Fibroblast of peridontal ligament (primary cell): ENCODE measurements at regions not wholly inside any gene's neighbourhood (a gene's known extent, or its start where the extent isn't known, plus 50 kb on each side); places are given as distances from the start of the nearest gene placed in this dataset.
"Not testable (repeated sequence)": the region's sequence is repeated elsewhere in the genome, so short reads cannot be mapped to it uniquely, and the experiment has no call there.

Source experiments
- DNase-seq: peaks from one replicate; pipeline ENCODE4 v3.0.0-alpha.2; 2010; ENCODE audit errors: extremely low read depth

DNA sequence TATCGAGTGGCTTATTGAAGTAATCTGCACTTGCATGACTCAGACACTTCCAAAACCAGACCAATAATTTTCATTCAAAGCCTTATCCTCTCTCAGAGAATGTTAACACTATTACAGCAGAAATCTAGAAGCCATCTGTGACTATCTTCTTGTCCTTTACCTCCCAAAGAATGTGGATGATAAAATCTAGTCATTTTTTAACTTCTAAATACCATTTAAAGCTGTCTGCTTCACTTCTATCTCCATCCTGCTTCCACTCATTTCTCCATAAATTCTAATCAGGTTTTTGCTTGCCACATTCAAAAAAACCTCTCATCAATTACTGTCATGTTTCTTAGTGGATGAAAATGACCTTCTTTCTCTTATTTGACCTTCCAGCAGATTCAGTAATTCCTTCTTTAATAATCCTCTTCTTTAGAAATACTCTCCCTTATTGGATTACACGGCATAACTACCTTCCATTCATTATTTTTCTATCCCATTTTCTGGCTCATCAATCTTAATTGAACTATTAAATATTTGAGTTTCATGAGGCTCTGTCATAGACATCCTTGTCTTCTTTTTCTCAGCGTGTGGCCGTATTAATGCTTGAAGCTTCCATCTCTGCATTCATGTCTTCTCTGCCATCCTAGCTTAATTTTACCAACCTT lies 1999.4 kb downstream of the MRPL39 start:
- no peak for DNase-seq

DNA sequence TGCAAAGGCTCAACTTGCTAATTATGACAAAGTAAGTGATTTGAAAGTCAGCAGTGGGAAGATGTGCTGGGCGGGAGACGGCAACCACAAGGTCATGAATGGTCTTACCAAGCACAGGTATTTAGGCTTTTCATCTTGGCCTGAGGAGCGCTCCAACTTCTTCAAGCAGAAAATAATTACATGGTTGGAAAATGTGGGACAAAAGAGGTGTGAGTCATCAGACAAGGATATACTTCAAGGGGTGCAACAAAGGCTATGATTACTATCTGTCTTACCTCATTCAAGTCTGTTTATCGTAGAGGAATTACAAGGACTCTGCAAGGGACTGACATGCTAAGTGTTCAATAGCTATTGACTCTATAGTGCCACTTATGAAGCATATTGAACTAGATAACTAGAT lies 2005.7 kb downstream of the MRPL39 start:
- no peak for DNase-seq

DNA sequence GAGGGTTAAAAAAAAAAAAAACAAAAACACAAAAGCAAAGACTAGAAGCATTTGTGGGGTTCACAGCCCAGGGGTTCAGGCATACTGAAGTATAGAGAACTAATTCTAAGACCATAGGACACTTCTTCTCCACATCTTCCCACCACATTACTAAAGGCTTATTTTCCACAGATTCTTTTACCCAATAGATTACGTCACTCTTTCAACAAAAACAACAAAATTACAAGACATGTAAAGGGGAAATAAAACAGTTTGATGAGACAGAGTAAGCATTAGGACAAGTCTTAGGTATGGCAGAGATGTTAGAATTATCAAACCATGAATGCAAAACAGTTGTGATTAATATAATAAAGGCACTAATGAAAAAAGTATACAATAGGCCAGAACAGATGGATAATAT lies 2013.7 kb downstream of the MRPL39 start:
- no peak for DNase-seq

DNA sequence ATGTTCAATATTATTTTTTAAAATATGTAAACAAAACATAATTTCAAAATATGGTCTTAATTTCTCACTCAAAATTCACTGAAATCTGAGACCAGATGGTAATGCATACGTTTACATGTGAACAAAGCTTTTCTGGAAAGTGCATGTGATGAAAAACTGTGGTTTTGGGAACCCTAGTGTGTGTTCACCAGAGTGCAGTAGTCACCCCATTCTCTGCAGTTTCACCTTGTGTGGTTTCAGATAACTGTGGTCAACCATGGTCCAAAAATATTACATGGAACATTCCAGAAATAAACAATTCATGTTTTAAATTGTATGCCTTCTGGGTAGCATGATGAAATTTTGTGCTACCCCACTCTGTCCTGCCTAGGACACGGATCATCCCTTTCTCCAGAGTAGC lies 2021.9 kb downstream of the MRPL39 start:
- no peak for DNase-seq

DNA sequence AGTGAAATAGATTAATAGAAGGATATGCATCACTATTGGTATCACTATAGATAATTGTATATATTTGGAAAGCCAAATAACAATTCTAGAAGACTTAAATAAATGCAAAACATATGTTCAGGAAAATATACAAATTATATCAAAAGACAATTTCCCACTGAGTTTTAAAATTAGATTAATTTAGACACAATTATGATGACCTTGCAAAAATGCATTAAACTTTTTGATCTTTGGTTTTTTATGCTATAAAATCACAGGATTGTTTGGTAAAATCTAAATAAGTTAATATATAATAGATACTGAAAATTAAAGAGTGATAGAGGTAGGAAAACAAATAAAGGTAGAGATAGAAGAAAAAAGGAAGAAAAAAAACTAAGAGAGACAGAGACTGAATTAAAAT lies 2027.7 kb downstream of the MRPL39 start:
- no peak for DNase-seq

DNA sequence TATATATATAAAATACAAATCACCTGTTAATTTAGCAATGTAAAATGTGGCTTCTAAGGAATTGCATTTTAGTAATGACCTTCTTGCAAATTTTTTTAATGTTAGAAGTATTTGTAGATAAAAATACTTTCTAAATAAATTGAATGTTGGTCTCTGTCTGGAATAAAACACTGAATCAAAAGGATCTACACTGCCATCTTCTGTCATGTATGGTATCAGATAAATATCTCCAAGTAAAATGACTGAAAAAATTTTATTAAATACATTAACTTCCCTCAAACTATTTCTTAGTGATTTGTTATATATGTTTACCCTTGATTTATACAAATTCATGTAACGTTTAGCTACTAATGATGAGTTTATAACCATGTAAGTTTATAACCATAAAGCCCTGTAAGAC lies 2029.3 kb downstream of the MRPL39 start:
- no peak for DNase-seq

DNA sequence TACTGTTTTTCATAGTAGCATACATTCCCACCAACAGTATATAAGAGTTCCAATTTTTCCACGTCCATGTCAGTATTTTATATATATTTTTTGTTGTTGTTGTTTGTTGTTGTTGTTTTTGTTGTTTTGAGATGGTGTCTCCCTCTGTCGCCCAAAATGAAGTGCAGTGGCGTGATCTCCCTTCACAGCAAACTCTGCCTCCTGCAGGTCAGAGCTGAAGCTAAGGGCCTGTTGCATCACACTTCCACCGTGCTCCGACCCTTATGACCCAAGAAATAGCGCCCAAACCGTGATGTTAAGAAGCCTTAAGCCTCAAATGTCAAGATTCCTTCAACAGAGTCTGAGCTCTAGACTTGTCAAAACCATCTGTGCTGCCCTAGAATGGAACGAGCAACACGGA lies 2032.3 kb downstream of the MRPL39 start:
- DNase-seq, result no peak

DNA sequence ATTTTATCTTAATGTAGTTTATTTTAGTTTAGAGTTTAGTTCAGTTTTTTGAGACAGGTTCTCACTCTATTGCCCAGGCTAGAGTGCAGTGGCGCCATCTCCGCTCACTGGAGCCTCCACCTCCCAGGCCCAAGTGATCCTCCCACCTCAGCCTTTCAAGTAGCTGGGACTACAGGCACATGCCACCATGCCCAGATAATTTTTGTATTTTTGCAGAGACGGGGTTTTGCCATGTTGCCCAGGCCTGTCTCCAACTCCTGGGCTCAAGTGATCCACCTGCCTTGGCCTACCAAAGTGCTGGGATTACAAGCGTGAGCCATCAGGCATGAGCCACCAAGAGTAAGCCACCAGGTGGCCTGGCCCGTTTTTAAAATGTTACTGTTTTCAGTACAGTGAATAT lies 2058.4 kb downstream of the MRPL39 start:
- DNase-seq, result not testable (repeated sequence)

DNA sequence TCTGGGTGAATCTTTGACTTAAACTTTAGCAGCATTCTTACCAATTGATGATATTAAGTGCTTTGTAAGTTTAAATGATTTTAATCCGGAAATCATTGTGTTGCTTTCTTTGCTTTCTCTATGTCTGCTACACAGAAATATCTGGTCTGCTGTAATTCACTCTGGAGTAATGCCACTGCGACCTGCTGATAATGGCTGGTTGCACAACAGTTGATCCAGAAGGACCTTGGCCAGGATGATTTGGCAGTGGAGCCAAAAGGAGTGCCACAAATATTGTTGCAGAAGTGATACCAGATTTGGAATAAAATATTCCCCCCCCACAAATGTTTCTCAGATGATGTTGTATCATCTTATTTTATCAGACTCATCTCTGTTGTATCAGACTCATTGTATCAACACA lies 2063.9 kb downstream of the MRPL39 start:
- no peak for DNase-seq

DNA sequence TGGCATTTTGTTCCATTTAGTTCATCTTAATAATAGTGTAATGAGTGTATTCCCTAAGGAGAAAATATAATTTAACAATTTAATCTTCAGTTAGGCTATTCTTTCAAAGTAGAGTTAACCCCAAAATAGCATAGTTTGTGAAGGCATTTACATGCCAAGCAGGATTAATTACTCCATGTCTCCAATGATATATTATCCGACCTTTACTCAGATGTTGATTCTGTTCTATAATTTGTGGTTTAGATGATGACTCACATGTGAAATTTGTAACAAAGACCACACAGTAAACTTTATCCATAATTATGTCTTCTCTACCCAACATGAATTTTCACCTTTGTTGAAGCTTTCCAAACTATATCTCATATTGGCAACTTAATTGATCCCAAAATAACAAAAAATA lies 2065.2 kb downstream of the MRPL39 start:
- no peak for DNase-seq

DNA sequence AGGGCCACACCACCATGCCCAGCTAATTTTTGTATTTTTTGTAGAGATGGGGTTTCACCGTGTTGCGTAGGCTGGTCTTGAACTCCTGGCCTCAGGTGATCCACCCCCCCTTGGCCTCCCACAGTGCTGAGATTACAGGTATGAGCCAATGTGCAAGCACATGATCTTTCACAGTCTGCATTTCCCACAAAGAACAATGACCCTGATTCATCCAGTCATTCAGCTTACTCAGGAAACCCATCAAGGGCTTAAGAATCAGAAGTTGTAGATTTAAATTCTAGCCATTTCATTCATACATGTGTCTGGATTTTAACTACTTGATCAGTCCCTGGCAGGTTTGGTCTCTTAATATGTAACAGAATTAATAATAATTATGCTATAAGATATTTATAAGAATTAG lies 2065.7 kb downstream of the MRPL39 start:
- no peak for DNase-seq

DNA sequence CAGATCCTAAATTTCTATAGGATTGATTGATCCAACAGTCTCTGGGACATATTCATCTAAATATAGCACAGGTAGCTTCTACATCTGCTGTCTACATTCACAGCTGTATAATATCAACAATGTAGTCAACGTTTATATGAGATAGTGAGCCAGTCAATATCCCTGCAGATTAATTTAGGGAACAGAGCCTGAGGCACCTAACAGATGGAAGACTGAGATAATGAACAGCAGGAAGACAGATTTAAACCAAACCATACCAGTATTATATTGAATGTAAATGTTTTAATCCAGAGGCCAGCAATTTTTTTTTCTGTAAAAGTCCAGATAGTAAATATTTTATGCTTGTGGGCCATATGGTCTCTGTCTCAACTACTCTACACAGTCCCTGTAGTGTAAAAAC lies 2072.4 kb downstream of the MRPL39 start:
- DNase-seq, result no peak

DNA sequence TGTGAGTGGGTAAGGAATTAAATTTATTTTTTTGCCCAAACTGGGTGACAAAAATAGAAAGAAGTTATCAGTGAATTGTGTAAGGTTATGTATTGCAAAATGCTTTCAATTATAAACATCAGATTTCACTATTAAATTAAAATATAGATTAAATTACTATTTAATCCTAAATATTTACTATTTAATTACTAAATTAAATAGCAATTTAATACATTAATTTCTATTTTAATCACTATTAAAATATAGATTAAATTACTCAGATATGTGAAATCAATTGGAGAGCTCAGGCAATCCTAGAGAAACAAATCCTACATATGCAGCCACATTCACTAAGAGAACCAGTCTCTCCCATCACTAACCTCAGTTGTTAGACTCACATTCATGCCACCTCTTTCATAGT lies 2075.8 kb downstream of the MRPL39 start:
- no peak for DNase-seq

DNA sequence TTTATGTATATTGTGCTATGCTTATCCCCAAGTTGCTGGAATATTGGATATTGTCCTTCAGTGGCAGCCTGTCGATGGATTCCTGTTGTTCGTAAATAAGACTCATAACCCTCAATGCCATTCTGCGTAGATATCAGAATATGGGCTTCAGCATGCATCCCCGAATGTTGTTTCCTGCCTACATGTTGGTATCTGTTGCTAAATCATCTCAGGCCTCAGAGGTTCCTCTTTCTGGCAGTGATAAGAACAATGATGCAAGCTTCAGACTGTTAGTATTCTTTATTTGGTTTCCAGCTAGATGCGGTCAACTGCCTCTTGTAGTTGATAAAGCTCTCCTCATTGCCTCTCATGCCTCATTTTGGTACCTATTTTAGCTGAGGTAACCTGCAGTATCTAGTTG lies 2082.6 kb downstream of the MRPL39 start:
- DNase-seq, result no peak

DNA sequence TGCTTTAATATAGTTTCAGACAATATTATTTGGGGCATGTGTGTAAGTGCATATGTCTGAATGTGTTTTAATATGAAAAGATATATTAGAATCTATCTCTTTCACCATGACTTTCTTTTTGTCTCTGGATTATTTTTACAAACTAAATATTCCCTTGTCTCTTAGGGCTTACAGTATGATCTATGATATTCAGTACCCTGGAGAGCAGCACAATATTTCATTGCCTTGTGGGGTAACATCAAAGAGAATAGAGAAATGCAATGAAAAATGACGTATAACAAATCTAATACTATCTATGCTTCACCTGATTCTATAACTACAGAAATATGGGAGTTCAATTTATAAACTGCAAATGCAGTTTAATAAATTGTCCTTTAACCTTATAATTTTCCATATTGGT lies 2084.5 kb downstream of the MRPL39 start:
- no peak for DNase-seq

DNA sequence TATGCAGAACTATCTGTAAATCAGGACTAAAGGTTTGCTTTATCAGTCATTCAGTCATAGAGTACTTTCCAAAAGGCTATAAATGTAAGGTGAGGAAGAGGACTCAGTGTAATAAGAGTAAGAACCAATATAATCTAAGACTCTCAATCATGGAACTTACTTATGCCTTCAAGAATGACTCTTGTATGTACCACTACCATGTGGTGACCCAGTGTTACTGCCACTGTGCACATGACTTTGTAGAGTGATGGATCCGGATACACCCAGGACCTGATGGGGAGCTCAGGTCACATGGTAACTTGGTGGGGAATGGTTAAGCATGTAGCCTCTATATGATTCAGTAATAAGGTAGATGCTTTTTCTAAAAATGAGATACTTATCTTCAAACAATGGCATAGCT lies 2099.8 kb downstream of the MRPL39 start:
- DNase-seq, result no peak

DNA sequence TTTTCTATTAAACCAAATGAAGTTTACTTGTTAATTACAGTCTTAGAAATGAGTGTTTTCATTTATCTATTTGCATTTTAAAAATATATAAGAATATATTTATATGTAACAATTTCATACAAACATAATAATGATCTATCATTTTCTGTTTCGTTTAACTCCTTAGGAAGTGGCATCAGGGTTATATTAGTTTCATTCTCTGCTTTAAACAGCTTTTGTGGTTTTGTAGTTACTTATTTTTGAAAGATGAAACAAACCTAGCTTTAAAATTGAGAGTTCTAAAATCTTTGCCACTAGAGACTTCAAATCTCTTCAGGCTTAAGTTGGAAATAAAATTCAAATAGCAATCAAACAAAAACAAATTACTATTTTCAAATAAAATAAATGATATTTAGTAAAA lies 2110.6 kb downstream of the MRPL39 start:
- DNase-seq, result no peak

DNA sequence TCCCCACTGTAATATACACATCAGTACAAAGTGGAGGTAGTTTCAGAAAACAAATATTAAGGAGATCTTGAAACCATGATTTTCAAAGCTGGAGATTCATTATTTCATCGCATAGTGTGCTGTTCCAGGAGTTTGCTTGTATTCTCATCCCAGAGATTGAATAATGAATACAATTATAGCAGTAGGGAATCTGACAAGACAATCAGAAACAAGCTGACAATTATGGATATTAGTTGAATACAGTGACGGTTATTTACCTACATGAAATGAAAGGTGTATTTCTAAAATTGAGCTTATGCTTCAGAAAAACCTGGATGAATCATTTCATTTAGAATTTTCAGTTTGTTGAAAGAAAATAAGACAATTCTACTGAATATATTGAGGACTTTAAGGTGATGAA lies 2119.0 kb downstream of the MRPL39 start:
- no peak for DNase-seq

DNA sequence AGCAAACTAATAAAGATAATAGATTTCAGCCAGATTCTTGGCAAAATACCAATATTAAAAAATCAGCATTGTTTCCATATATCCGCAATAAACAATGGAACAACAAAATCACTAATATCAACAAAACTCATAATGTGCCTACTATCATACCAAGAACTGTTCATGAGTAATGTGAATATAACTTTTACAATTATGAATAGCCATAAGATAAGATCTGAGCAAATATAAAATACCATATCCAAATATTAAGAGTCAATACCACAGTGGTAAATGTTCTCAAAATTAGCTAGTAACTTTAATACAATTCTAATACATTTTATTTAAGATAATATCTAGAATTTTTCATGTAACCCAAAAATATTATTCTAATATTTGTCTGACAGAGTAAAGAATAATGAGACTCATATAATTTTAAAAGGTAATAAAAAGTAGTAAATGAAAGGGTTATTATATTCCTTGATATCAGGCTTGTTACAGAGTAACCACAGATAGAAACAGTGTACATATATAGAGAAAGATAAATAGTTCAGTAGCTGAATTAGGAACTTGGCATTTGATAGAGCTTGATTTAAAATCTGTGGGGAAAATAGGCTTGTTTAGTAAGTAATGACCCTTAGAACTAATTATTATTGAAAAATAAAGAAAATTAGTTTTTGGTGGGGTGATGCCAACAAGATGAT lies 2126.6 kb downstream of the MRPL39 start:
- DNase-seq, result no peak

DNA sequence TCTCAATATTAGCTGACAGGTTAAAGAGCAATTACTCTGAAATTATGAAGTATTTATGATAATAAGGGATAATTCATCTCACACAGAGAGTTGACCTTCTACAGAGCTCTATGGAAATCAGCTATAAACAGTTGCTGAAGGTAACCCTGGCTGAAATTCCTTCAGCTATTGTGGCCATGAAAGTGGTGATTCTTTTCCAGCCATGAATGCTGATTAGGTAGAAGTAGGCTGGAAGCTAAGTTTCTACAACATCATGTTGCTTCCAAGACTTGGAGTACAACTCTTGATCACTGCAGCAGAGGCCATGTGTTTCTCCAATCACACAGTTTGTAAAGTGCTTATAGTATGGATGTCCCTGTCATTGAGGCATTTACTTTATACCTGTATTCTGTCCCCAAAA lies 2128.9 kb downstream of the MRPL39 start:
- DNase-seq, result no peak

DNA sequence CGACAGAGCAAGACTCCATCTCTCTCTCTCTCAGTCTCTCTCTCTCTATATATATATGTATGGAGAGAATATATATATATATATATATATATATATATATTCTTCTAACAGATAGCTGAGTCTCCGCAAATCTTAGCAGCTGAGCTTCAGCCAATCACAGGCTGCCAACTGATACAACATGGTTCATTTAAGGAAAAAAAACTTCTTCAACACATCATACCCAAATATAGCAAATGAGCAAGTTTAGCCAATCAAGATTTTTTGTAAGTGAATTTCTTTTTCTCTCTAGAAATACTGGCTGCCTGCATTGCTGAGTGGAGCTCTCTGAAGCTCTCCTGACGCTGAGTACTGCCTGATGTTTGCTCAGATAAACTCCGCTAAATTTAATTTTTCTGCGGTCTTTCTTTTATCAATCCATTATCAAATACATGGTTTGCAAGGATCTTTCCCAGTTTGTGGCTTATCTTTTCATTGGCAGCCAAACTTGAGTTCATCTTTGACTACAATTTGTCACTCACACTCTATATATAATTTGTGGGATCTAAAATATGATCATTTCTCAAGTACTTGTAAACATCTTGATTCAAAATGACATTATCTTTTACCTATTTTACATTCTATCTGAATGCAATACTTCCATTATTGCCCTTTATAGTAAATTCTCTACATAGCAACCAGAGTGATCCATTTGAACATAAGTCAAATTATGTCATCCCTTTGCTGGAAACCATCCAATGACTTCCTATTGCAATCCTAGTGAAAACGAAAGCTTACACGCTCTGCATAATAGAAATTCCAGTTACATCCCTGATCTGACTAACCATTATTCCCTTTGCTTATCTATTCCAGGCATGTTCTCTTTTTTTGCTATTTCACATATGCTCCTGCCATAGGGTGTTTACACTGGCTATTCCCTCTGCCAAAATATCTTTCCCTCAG lies 2131.7 kb downstream of the MRPL39 start:
- DNase-seq, result no peak

DNA sequence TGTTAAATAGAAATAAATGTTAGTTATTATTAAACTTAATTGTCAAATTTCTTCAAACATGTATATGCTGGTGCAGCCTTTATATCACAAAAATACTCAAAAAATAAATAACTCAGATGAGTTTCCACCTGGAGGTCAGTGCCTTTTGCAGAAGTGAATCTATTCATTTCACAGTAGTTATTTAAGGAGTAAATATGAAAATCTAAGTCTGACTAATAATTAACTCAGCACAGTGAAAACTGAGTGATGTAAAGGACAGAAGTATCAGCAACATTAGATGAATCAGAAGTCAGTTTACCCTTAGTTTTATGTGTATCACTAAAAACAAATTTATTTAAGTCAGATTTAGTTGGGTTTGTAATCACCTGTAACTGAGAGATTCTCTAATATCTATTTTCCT lies 2135.4 kb downstream of the MRPL39 start:
- DNase-seq, result no peak

DNA sequence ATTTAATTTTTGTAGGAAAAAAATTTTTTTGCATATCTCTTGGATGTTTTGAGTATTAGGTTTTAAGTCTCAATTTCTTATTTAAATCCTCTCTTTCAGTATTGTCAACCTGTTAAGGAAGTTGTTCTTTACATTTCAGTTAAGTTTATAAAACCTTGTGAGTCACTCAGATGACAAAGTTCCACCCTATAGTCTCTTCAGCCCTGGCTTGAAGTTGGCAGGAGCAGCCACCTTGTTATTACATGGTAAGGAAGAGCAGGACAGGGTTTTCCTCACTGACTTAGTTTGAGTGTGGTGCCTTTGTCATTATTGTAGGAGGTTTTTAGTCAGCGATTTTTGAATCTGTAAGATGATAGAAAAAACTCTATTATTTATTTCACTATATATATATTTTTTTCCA lies 2143.9 kb downstream of the MRPL39 start:
- DNase-seq, result no peak
